Mesothelial cell of epicardium (in vitro differentiated cells): ENCODE measurements at regions not wholly inside any gene's neighbourhood (a gene's known extent, or its start where the extent isn't known, plus 50 kb on each side); places are given as distances from the start of the nearest gene placed in this dataset.

Experiments
- DNase-seq, 2 experiments: peaks; one replicate each; pipeline ENCODE4 v3.0.0; 2021; ENCODE audit warnings: low spot score in 2 of 2; ENCODE audit not compliant: unreplicated experiment in 2 of 2
- H3K27ac Mint-ChIP-seq: 2 replicates; pipeline ENCODE4 v1.8.0; 2021; ENCODE audit warnings: mixed read lengths
- H3K27me3 Mint-ChIP-seq: 2 replicates; pipeline ENCODE4 v1.8.0; 2021; ENCODE audit warnings: low read depth, mixed read lengths
- H3K36me3 Mint-ChIP-seq: 2 replicates; pipeline ENCODE4 v1.8.0; 2021; ENCODE audit warnings: mixed read lengths
- H3K4me1 Mint-ChIP-seq: 2 replicates; pipeline ENCODE4 v1.8.0; 2021; ENCODE audit warnings: mixed read lengths
- H3K4me3 Mint-ChIP-seq: 2 replicates; pipeline ENCODE4 v1.8.0; 2021; ENCODE audit warnings: mild to moderate bottlenecking, moderate library complexity, mixed read lengths
- H3K9me3 Mint-ChIP-seq: 2 replicates; pipeline ENCODE4 v1.8.0; 2021; ENCODE audit warnings: mixed read lengths
- TF ChIP-seq, protein P1 (sequence below): fragments of 200-600 bp; sonication (generic); IDR thresholded peaks from one replicate; pipeline ENCODE4 v1.5.0; 2021; ENCODE audit warnings: antibody characterized with exemption; ENCODE audit not compliant: unreplicated experiment

DNA sequence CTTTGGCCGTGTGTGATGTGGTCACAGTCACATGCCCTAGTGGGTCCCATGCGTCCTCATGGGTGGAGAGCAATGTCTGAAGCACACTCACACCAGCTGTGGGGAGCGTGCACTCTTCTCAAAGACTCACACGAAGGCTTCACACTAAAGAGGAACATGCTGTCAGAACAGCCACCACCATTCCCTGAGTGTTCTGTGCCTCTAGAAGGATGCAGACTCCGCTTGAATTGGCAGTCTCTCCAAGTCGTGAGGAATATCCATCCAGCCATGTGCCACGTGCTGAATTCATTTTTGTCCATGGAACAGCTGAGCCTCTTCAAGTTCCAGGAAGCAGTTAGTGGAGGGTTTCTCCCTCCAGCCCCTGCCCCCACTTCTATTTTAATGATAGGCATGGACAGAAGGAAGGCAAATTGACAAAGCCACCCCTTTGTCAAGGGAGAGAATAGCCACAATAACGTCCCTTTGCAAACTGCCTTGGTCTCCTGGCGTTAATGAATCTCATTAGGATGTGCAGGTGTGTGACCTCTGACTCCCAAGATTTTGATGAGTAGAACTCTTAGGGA, 464.3 kb upstream of the ID2 start:
- no peak for DNase-seq
- Mint-ChIP-seq H3K36me3 (no peaks in the 10 kb centered on the region), H3K27me3 (no peaks in the 10 kb centered on the region), H3K27ac (no peak overlapping the region), H3K4me1 (peaks cover 2% of the 10 kb centered on the region), H3K4me3 (no peak overlapping the region), H3K9me3 (no peaks in the 10 kb centered on the region)
- TF ChIP-seq, protein P1, sequence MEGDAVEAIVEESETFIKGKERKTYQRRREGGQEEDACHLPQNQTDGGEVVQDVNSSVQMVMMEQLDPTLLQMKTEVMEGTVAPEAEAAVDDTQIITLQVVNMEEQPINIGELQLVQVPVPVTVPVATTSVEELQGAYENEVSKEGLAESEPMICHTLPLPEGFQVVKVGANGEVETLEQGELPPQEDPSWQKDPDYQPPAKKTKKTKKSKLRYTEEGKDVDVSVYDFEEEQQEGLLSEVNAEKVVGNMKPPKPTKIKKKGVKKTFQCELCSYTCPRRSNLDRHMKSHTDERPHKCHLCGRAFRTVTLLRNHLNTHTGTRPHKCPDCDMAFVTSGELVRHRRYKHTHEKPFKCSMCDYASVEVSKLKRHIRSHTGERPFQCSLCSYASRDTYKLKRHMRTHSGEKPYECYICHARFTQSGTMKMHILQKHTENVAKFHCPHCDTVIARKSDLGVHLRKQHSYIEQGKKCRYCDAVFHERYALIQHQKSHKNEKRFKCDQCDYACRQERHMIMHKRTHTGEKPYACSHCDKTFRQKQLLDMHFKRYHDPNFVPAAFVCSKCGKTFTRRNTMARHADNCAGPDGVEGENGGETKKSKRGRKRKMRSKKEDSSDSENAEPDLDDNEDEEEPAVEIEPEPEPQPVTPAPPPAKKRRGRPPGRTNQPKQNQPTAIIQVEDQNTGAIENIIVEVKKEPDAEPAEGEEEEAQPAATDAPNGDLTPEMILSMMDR: no peak

DNA sequence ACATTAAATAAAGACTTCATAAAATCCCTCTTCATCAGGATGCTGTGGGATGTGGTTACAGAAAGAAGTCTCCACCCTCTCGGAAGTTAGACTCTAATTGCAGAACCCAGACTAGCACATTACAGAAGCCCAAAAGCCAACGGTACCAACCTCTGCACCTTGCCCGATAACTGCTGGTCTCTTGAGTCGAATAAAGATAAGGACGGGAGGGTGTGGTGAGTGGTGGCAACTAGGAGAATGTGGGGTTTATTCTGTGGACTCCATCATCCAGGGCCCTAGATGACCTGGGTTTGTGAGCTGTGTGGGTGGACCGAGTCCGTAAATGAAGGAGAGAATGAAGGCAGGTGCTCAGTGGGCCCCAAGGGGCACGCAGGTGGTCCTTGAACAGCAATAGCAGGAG, 462.8 kb upstream of the ID2 start:
- no peak for DNase-seq
- Mint-ChIP-seq H3K27ac (no peak overlapping the region), H3K4me1 (peaks cover 2% of the 10 kb centered on the region), H3K9me3 (no peaks in the 10 kb centered on the region), H3K36me3 (no peaks in the 10 kb centered on the region), H3K27me3 (no peaks in the 10 kb centered on the region), H3K4me3 (no peak overlapping the region)
- TF ChIP-seq, protein P1: no peak

DNA sequence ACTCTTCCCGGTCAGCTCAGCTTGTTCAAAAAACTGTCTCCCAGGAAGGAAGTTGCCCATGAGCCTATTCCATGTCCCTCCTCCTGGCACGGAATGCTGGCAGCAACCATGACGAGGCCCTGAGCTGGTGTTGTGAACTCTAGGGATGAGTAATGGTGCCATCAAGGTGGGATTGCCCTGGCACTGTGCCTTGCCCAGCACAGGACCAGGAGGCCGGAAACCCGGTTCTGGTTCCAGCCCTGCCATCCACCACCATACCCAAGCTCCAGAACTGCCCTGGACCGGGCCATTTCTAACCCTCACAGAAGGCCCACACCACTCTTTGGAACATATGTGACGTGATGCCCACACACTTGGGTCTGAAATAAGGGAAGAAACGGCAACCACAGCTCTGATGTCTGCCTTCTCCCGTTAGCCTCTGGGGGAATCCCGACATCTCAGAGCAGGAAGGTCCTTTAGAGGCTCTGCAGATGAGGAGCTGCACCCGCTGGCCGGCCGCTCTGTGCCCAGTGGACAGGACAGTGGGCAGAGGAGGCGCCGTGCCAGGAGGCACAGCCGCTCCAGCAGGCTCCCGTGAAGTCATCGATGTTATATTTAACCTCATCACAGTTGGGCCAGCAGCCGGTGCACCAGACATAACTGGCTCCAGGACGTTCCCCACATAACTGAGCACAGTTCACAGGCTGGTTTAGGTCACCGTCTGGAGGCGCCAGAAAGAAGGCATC, 462.1 kb upstream of the ID2 start:
- no peak overlapping the region for H3K27ac Mint-ChIP-seq
- no peaks in the 10 kb centered on the region for H3K27me3 Mint-ChIP-seq
- H3K4me1 Mint-ChIP-seq: peaks cover 2% of the 10 kb centered on the region
- H3K36me3 Mint-ChIP-seq: no peaks in the 10 kb centered on the region
- H3K4me3 Mint-ChIP-seq: no peak overlapping the region
- H3K9me3 Mint-ChIP-seq: no peaks in the 10 kb centered on the region
- DNase-seq: no peak
- TF ChIP-seq, protein P1: no peak

DNA sequence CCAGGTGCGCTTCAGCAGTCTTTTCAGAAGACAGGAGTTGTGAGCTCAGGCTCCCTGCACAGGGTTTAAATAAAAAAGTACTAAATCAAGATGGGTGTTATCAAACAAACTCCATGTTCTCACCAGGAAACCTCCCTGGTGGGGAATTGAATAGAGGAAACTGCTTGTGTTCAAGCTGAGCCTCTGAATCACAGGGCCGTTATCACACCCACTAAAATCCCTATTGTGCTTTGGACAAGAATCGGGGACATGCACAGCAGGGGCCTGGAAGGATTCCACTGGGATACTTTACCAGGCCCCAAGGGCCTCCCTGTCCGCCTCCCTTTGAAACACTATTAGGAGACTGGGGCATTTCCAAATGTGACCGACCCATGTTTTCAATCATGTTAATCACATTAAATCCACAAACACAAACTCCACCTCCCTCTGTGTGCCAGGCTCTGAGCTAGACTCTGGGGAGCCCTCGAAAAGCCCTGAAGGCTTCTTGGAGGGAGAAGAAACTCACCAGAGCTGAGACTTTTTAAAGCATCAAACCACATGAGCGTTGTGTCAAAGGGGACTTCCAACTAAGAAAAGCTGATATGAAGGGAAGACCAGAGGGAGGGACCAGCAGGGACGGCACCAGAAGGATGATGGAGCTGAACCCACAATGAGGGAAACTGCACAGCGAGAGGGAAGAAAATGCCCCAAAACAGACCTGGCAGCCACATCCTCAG, 458.7 kb upstream of the ID2 start:
- Mint-ChIP-seq H3K4me1 (no peaks in the 10 kb centered on the region), H3K36me3 (no peaks in the 10 kb centered on the region), H3K9me3 (no peaks in the 10 kb centered on the region), H3K27me3 (no peaks in the 10 kb centered on the region), H3K27ac (no peak overlapping the region), H3K4me3 (no peak overlapping the region)
- TF ChIP-seq, protein P1: no peak
- no peak for DNase-seq

DNA sequence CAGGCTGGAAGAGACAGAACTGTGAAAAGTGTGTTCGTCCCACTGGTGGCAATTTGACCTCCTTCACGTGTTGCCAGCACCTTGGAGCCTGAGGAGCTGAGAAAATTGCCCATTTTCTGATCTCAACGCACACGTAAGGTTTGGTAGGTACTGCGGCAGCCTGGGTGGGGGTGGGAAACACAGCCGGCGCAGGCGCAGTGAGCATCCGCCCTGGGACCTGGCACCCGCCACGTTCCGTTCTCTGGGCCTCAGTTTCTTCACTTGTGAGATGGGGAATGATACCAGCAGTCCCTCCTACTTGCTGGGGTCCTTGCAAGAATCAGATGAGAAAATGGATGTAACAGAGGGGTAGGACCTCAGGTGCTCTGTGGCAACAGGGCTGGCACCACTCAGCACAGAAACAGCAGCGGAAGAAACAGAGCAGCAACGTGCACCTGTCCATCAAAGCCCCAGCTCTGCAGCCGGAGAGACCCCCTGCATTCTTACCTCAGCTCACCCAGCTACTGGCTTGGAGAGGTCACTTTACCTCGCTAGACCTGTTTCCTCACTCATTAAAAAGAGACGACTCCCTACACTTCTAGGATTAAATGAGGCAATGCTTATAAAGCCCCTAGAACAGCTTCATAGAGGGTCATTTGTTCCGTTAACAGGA, 458.0 kb upstream of the ID2 start:
- no peaks in the 10 kb centered on the region for H3K9me3 Mint-ChIP-seq
- TF ChIP-seq, protein P1: no peak
- H3K4me3 Mint-ChIP-seq: no peak overlapping the region
- no peaks in the 10 kb centered on the region for H3K36me3 Mint-ChIP-seq
- no peak overlapping the region for H3K27ac Mint-ChIP-seq
- no peaks in the 10 kb centered on the region for H3K4me1 Mint-ChIP-seq
- no peak for DNase-seq
- no peaks in the 10 kb centered on the region for H3K27me3 Mint-ChIP-seq
